OCI-LY7 (cell line): ENCODE measurements at regions not wholly inside any gene's neighbourhood (a gene's known extent, or its start where the extent isn't known, plus 50 kb on each side); places are given as distances from the start of the nearest gene placed in this dataset.
"Not testable (repeated sequence)": the region's sequence is repeated elsewhere in the genome, so short reads cannot be mapped to it uniquely, and the experiment has no call there.

Experiments
- BruUV-seq: library from RNA; stranded (reverse); fragments of 400-500 nt; replicated peaks from 2 replicates; lab custom pipeline; 2021; lab: Mats Ljungman, UMichigan
- CTCF ChIA-PET: fragments of 300-600 bp; sonication (Branson Sonifier 250); formaldehyde crosslinking; loops from one replicate; lab custom pipeline; 2022; ENCODE audit warnings: antibody characterized with exemption; ENCODE audit not compliant: unreplicated experiment; lab: Charles Lee
- POLR2A ChIA-PET: fragments of 300-600 bp; sonication (Branson Sonifier 250); formaldehyde crosslinking; loops from one replicate; lab custom pipeline; 2022; ENCODE audit warnings: antibody characterized with exemption; lab: Charles Lee
- DNase-seq: peaks from one replicate; pipeline ENCODE4 v3.0.0-alpha.2; 2015; ENCODE audit warnings: low spot score
- H2AFZ ChIP-seq: fragments of 200-600 bp; sonication (generic), shearing (Covaris generic); 2 replicates; pipeline ENCODE4 v1.6.1; 2014; ENCODE audit warnings: mild to moderate bottlenecking, antibody characterized with exemption, low read length, moderate library complexity
- H3K27ac ChIP-seq: fragments of 200-600 bp; sonication (generic); 2 replicates; pipeline ENCODE4 v1.5.1; 2014; ENCODE audit warnings: mixed run types, low read depth, mild to moderate bottlenecking, moderate library complexity, low read length, inconsistent platforms; ENCODE audit not compliant: poor library complexity, severe bottlenecking
- H3K36me3 ChIP-seq: fragments of 200-600 bp; sonication (generic); 2 replicates; pipeline ENCODE4 v1.6.1; 2014; ENCODE audit warnings: mild to moderate bottlenecking, antibody characterized with exemption, low read length, moderate library complexity, mixed read lengths; ENCODE audit not compliant: insufficient read depth
- H3K4me1 ChIP-seq: fragments of 200-600 bp; sonication (generic); 2 replicates; pipeline ENCODE4 v1.5.1; 2014; ENCODE audit warnings: mild to moderate bottlenecking, low read length; ENCODE audit not compliant: insufficient read depth, poor library complexity, severe bottlenecking
- H3K4me2 ChIP-seq: fragments of 200-600 bp; sonication (generic); 2 replicates; pipeline ENCODE4 v1.6.1; 2014; ENCODE audit warnings: mild to moderate bottlenecking, low read length
- H3K4me3 ChIP-seq: fragments of 200-600 bp; sonication (generic); 2 replicates; pipeline ENCODE4 v1.5.1; 2014; ENCODE audit warnings: mild to moderate bottlenecking, low read depth, low read length; ENCODE audit not compliant: poor library complexity, severe bottlenecking
- H3K79me2 ChIP-seq: fragments of 200-600 bp; sonication (generic); 2 replicates; pipeline ENCODE4 v1.6.1; 2016; ENCODE audit warnings: low read depth, mild to moderate bottlenecking, low read length, moderate library complexity, mixed read lengths; ENCODE audit not compliant: insufficient read depth
- H3K9me2 ChIP-seq: fragments of 200-600 bp; sonication (generic); 2 replicates; pipeline ENCODE4 v1.6.1; 2016; ENCODE audit warnings: mild to moderate bottlenecking, low read length, mixed read lengths; ENCODE audit not compliant: insufficient read depth
- H3K9me3 ChIP-seq: fragments of 200-600 bp; sonication (generic); 2 replicates; pipeline ENCODE4 v1.6.1; 2014; ENCODE audit warnings: mild to moderate bottlenecking, mixed run types, low read length, mixed read lengths
- H4K20me1 ChIP-seq: fragments of 200-600 bp; sonication (generic); 2 replicates; pipeline ENCODE4 v1.6.1; 2014; ENCODE audit warnings: mild to moderate bottlenecking, antibody characterized with exemption, low read length, moderate library complexity, mixed read lengths; ENCODE audit not compliant: insufficient read depth
- CTCF ChIP-seq: fragments of 200-600 bp; sonication (generic); conservative IDR thresholded peaks from 2 replicates; pipeline ENCODE4 v1.5.1; 2014; ENCODE audit warnings: mild to moderate bottlenecking, antibody characterized with exemption, low read length, moderate library complexity, mixed read lengths
- EZH2phosphoT487 ChIP-seq: fragments of 200-600 bp; sonication (generic); IDR thresholded peaks from 2 replicates; pipeline ENCODE4 v1.6.1; 2018; ENCODE audit warnings: low read depth, borderline replicate concordance, mild to moderate bottlenecking, mixed run types, antibody characterized with exemption, low read length, moderate library complexity, mixed read lengths
- intact Hi-C: fragments of 100-400 bp; cut with micrococcal nuclease; formaldehyde crosslinking; loops from one replicate; pipeline ENCODE4 v1.10.0; 2022; ENCODE audit not compliant: unreplicated experiment

- Histone ChIP-seq H3K9me3 (no peaks in the 10 kb centered on the region), H3K9me2 (no peaks in the 10 kb centered on the region), H3K79me2 (no peaks in the 10 kb centered on the region), H3K27ac (no peak overlapping the region), H3K4me1 (no peaks in the 10 kb centered on the region), H2AFZ (no peak overlapping the region), H3K4me3 (no peak overlapping the region), H3K4me2 (no peak overlapping the region), H4K20me1 (no peaks in the 10 kb centered on the region), H3K36me3 (no peaks in the 10 kb centered on the region)
- DNase-seq: no peak
- no TSS peak for BruUV-seq
- ChIA-PET POLR2A (interaction anchor here (0.6 to 1.0 kb wide), 2 partner anchors 10 to 290 kb away, joined by 3 read pairs; no protein-coding TSS in a partner anchor), CTCF (no interaction called here)
- intact Hi-C loops: no loop called here
- TF ChIP-seq EZH2phosphoT487 (no peak), CTCF (no peak)
Observed at GRCh38 chr2:226295681-226296080, 503.9 kb downstream of the IRS1 start.

GRCh38 chr2:226295123-226295522 is 504.5 kb downstream of the IRS1 start:
- H3K4me1 ChIP-seq: no peaks in the 10 kb centered on the region
- H3K9me2 ChIP-seq: no peaks in the 10 kb centered on the region
- no peak for DNase-seq
- no TSS peak for BruUV-seq
- H3K4me2 ChIP-seq: no peak overlapping the region
- no peaks in the 10 kb centered on the region for H3K36me3 ChIP-seq
- TF ChIP-seq EZH2phosphoT487 (no peak), CTCF (no peak)
- H3K27ac ChIP-seq: no peak overlapping the region
- H3K9me3 ChIP-seq: no peaks in the 10 kb centered on the region
- CTCF ChIA-PET: no interaction called here
- no peaks in the 10 kb centered on the region for H4K20me1 ChIP-seq
- intact Hi-C loops: no loop called here
- no peak overlapping the region for H3K4me3 ChIP-seq
- no peaks in the 10 kb centered on the region for H3K79me2 ChIP-seq
- H2AFZ ChIP-seq: no peak overlapping the region
- POLR2A ChIA-PET: interaction anchor here (0.6 to 1.0 kb wide), 2 partner anchors 10 to 290 kb away, joined by 3 read pairs; no protein-coding TSS in a partner anchor

GRCh38 chr2:226291281-226291680 is 508.3 kb downstream of the IRS1 start:
- H3K9me3 ChIP-seq, intact Hi-C loops, H3K4me1 ChIP-seq, H4K20me1 ChIP-seq, H3K4me3 ChIP-seq, H3K79me2 ChIP-seq, DNase-seq, CTCF ChIA-PET, H3K27ac ChIP-seq, H3K36me3 ChIP-seq, BruUV-seq, H2AFZ ChIP-seq, H3K9me2 ChIP-seq, H3K4me2 ChIP-seq: not testable (repeated sequence)
- POLR2A ChIA-PET: interaction anchor here (1.1 kb wide), 1 partner anchor 188 kb away, joined by 4 read pairs; no protein-coding TSS in a partner anchor
